ENCODE measurements at regions not wholly inside any gene's neighbourhood (a gene's known extent, or its start where the extent isn't known, plus 50 kb on each side); places are given as distances from the start of the nearest gene placed in this dataset.

DNA sequence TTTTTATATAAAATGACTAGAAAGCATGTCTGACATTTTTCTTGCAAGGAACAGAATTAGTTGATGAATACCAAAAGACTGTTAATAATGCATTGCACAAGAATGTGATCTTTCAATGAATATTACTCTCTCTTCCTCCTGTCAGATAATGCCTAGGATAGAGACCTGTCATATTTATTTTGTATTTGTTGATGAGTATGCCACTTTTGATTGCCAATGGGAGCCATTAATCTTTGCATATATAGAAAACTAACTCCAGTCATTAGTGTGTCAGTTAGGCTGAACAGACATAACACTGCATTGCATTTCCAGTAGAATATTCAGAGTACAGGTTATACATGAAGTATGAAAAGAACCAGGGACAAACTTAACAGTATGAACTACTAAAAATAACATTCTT is 1125.3 kb downstream of the LRFN5 start:
- no peak for DNase-seq
- Histone ChIP-seq H3K27me3 (ENCODE audit: control insufficient read depth, insufficient read depth, low read length) (no peaks in the 10 kb centered on the region), H3K4me1 (ENCODE audit: control insufficient read depth, insufficient read depth, low read length) (no peaks in the 10 kb centered on the region), H3K4me3 (ENCODE audit: low read length) (no peak overlapping the region), H3K36me3 (ENCODE audit: control insufficient read depth, insufficient read depth, low read length) (no peaks in the 10 kb centered on the region), H3K9me3 (ENCODE audit: control insufficient read depth, low read depth, low read length) (no peaks in the 10 kb centered on the region), H3K27ac (ENCODE audit: low read length) (no peak overlapping the region)

DNA sequence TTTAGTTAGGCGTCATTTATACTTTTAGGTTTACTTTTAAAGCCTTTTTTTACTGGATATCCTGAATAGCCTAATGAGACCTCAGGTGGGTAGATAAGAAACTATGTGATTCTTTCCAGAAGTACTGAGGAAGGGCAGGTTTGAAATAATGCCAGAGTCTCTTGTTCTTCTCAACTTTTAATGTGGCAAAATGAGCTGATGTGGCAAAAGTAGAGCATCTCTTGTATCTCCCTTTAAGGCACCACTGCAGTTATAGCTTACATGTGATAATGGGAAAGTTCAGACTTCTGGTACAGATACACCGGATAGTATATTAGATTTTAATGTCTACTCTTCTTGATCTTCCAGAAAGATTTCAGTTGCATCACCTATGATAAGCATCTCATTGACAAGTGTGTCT is 1124.8 kb downstream of the LRFN5 start:
- Histone ChIP-seq H3K36me3 (ENCODE audit: control insufficient read depth, insufficient read depth, low read length) (no peaks in the 10 kb centered on the region), H3K4me1 (ENCODE audit: control insufficient read depth, insufficient read depth, low read length) (no peaks in the 10 kb centered on the region), H3K4me3 (ENCODE audit: low read length) (no peak overlapping the region), H3K27me3 (ENCODE audit: control insufficient read depth, insufficient read depth, low read length) (no peaks in the 10 kb centered on the region), H3K27ac (ENCODE audit: low read length) (no peak overlapping the region), H3K9me3 (ENCODE audit: control insufficient read depth, low read depth, low read length) (no peaks in the 10 kb centered on the region)
- no peak for DNase-seq
- no CpG with 5 or more reads among the region's 2 CpGs for WGBS (ENCODE audit: insufficient coverage, low lambda C conversion rate)

DNA sequence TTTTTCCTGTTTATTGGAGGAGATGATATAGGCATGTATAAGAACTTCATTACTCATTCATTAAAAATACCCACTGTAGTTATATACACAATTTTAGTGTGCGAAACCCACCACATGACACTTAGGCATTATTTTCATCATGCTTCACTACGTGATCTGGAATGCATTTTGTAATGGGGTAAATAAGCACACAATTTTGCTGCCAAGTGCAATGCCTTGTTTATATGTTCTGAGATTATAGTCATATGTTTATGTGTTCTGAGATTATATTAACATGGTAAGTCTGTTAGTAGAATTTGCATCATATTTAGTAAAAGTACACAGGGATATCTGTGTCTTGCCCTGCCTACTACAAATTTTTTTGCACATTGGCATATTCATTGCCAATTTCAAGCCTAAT is 1123.0 kb downstream of the LRFN5 start:
- no peak overlapping the region for H3K27ac ChIP-seq (ENCODE audit: low read length)
- no CpG with 5 or more reads among the region's 2 CpGs for WGBS (ENCODE audit: insufficient coverage, low lambda C conversion rate)
- no peaks in the 10 kb centered on the region for H3K27me3 ChIP-seq (ENCODE audit: control insufficient read depth, insufficient read depth, low read length)
- DNase-seq: no peak
- H3K36me3 ChIP-seq (ENCODE audit: control insufficient read depth, insufficient read depth, low read length): no peaks in the 10 kb centered on the region
- no peaks in the 10 kb centered on the region for H3K9me3 ChIP-seq (ENCODE audit: control insufficient read depth, low read depth, low read length)
- no peaks in the 10 kb centered on the region for H3K4me1 ChIP-seq (ENCODE audit: control insufficient read depth, insufficient read depth, low read length)
- no peak overlapping the region for H3K4me3 ChIP-seq (ENCODE audit: low read length)

DNA sequence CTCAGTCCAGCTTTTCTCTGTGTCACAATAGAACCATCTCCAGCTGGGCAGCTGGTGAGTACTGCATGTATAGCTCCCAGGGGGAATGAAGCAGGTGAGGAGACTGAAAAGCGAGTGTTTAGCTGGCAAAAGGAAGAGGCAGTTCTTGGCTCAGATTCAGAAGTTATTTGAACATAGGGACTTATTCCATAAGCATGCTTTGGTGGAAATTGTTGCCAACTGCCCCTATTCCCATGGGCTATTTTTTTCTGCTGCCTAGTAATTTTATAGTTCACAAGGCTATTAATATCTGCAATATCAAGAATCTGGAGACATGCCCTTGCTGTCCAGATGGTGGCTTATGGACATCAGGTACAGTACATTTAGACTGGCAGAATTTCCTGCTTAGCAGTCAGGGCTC is 1112.7 kb downstream of the LRFN5 start:
- H3K4me3 ChIP-seq (ENCODE audit: low read length): no peak overlapping the region
- no peaks in the 10 kb centered on the region for H3K27me3 ChIP-seq (ENCODE audit: control insufficient read depth, insufficient read depth, low read length)
- H3K9me3 ChIP-seq (ENCODE audit: control insufficient read depth, low read depth, low read length): no peaks in the 10 kb centered on the region
- no peak overlapping the region for H3K27ac ChIP-seq (ENCODE audit: low read length)
- no CpG with 5 or more reads among the region's 1 CpG for WGBS (ENCODE audit: insufficient coverage, low lambda C conversion rate)
- no peak for DNase-seq
- H3K4me1 ChIP-seq (ENCODE audit: control insufficient read depth, insufficient read depth, low read length): no peaks in the 10 kb centered on the region
- no peaks in the 10 kb centered on the region for H3K36me3 ChIP-seq (ENCODE audit: control insufficient read depth, insufficient read depth, low read length)

DNA sequence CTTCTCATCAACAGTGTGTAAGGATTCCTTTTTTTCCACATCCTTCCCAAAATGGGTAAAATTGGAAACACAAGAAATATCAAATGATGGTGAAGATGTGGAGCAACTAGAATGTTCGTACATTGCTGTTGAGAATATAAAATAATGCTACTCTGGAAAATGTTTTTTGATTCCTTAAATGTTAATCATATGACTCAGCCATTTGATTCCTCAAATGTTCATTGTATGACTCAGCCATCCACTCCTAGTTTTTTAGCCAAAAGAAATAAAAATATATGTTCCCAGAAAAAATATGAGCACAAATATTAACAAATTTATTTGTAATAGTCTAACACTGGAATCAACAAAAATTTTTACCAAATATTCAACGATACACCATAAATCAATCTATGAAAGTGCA is 1108.6 kb downstream of the LRFN5 start:
- WGBS (ENCODE audit: insufficient coverage, low lambda C conversion rate): 65% methylated on average over 2 of the region's 2 CpGs
- Histone ChIP-seq H3K36me3 (ENCODE audit: control insufficient read depth, insufficient read depth, low read length) (no peaks in the 10 kb centered on the region), H3K4me1 (ENCODE audit: control insufficient read depth, insufficient read depth, low read length) (no peaks in the 10 kb centered on the region), H3K27ac (ENCODE audit: low read length) (no peak overlapping the region), H3K4me3 (ENCODE audit: low read length) (no peak overlapping the region), H3K9me3 (ENCODE audit: control insufficient read depth, low read depth, low read length) (no peaks in the 10 kb centered on the region), H3K27me3 (ENCODE audit: control insufficient read depth, insufficient read depth, low read length) (no peaks in the 10 kb centered on the region)
- DNase-seq: no peak

DNA sequence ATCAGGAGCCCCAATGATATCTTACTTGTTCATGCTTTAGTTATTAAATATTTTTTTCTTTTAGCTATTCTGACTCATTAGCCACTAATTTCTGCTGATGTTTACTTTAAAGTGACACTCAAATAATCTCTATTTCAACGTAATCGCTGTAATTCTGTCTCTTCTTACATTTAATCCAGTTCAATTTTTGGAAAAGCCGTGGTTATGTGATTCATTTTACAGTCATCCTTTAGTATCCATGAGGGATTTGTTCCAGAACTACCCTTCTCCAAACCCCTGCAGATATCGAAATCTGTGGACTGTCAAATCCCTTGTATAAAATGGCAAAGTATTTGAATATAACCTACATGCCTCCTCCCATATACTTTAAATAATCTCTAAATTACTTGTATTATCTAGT is 1103.4 kb downstream of the LRFN5 start:
- DNase-seq: no peak
- Histone ChIP-seq H3K36me3 (ENCODE audit: control insufficient read depth, insufficient read depth, low read length) (no peaks in the 10 kb centered on the region), H3K4me3 (ENCODE audit: low read length) (no peak overlapping the region), H3K27ac (ENCODE audit: low read length) (no peak overlapping the region), H3K27me3 (ENCODE audit: control insufficient read depth, insufficient read depth, low read length) (no peaks in the 10 kb centered on the region), H3K9me3 (ENCODE audit: control insufficient read depth, low read depth, low read length) (no peaks in the 10 kb centered on the region), H3K4me1 (ENCODE audit: control insufficient read depth, insufficient read depth, low read length) (no peaks in the 10 kb centered on the region)
- WGBS (ENCODE audit: insufficient coverage, low lambda C conversion rate): 81% methylated on average over 3 of the region's 4 CpGs

DNA sequence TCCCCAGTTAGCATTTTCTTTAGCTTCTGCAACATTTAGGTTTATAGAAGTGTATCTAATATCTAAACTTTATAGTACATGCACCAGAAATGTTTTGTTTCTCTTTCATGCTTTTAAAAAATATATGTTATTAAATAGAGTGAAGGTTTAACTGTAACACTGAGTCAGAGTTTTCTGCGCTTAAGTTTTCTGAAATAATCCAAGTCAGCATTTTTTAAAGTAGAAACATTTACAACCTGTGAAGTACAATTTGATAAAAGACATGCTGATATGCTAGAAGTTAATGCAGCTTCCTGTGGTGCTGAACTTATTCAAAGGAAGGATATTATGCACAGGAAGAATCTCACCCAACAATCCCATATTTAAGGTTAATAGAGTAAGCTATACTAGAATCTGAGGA is 1096.8 kb downstream of the LRFN5 start:
- H3K36me3 ChIP-seq (ENCODE audit: control insufficient read depth, insufficient read depth, low read length): no peaks in the 10 kb centered on the region
- H3K27me3 ChIP-seq (ENCODE audit: control insufficient read depth, insufficient read depth, low read length): no peaks in the 10 kb centered on the region
- H3K27ac ChIP-seq (ENCODE audit: low read length): no peak overlapping the region
- H3K4me1 ChIP-seq (ENCODE audit: control insufficient read depth, insufficient read depth, low read length): no peaks in the 10 kb centered on the region
- H3K9me3 ChIP-seq (ENCODE audit: control insufficient read depth, low read depth, low read length): no peaks in the 10 kb centered on the region
- WGBS (ENCODE audit: insufficient coverage, low lambda C conversion rate): 100% methylated on average over 1 of the region's 1 CpG
- H3K4me3 ChIP-seq (ENCODE audit: low read length): no peak overlapping the region
- DNase-seq: no peak

DNA sequence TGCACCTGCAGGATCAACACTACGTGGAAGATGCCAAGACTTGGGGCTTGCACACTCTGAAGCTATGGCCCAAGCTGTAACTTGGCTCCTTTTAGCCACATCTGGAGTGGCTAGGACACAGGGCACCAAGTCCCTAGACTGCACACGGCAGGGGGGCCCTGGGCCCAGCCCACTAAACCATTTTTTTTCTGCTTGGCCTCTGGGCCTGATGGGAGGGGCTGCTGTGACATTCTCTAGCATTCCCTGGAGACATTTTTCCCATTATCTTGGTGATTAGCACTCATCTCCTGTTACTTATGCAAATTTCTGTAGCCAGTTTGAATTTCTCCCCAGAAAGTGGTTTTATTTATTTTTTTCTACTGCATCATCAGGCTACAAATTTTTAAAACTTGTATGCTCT is 1080.7 kb downstream of the LRFN5 start:
- DNase-seq: no peak
- no peaks in the 10 kb centered on the region for H3K36me3 ChIP-seq (ENCODE audit: control insufficient read depth, insufficient read depth, low read length)
- H3K4me3 ChIP-seq (ENCODE audit: low read length): no peak overlapping the region
- H3K27ac ChIP-seq (ENCODE audit: low read length): no peak overlapping the region
- no peaks in the 10 kb centered on the region for H3K27me3 ChIP-seq (ENCODE audit: control insufficient read depth, insufficient read depth, low read length)
- no CpG with 5 or more reads among the region's 2 CpGs for WGBS (ENCODE audit: insufficient coverage, low lambda C conversion rate)
- no peaks in the 10 kb centered on the region for H3K9me3 ChIP-seq (ENCODE audit: control insufficient read depth, low read depth, low read length)
- H3K4me1 ChIP-seq (ENCODE audit: control insufficient read depth, insufficient read depth, low read length): no peaks in the 10 kb centered on the region

DNA sequence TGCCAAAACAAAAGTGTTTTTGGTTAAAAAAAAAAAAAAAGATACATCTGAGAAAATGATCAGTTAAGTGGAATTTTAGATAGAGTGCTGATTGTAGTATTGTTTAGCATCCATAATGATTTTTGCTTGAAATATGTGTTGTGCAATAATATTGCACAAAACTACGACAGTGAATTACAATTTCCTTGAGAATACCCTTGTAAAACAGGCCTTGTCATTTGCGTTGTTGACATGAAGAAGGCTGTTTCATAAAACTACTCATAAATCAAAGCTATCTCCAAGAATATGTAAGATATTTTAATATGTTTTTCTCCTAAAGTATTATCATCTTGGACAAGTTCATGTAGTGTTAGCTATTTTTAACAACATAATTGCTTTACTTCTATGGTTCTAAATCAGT is 1077.0 kb downstream of the LRFN5 start:
- H3K27me3 ChIP-seq (ENCODE audit: control insufficient read depth, insufficient read depth, low read length): no peaks in the 10 kb centered on the region
- H3K36me3 ChIP-seq (ENCODE audit: control insufficient read depth, insufficient read depth, low read length): no peaks in the 10 kb centered on the region
- H3K9me3 ChIP-seq (ENCODE audit: control insufficient read depth, low read depth, low read length): no peaks in the 10 kb centered on the region
- no peak overlapping the region for H3K4me3 ChIP-seq (ENCODE audit: low read length)
- H3K27ac ChIP-seq (ENCODE audit: low read length): no peak overlapping the region
- WGBS (ENCODE audit: insufficient coverage, low lambda C conversion rate): no CpG with 5 or more reads among the region's 2 CpGs
- H3K4me1 ChIP-seq (ENCODE audit: control insufficient read depth, insufficient read depth, low read length): no peaks in the 10 kb centered on the region
- no peak for DNase-seq

DNA sequence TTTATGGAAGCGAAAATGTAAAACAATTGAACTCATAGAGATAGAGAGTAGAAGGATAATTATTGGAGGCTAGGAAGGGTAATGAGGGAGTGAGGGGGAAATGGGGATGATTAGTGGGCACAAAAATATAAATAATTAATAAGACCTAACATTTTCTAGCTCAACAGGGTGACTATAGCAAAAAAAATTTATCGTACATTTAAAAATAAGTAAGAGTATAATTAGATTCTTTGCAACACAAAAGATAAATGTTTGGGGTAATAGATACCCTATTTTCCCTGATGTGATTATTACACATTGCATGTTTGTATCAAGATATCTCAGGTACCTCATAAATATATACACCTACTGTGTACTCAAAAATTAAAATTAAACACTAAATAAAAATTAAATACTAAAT is 1070.0 kb downstream of the LRFN5 start:
- Histone ChIP-seq H3K27ac (ENCODE audit: low read length) (no peak overlapping the region), H3K27me3 (ENCODE audit: control insufficient read depth, insufficient read depth, low read length) (no peaks in the 10 kb centered on the region), H3K36me3 (ENCODE audit: control insufficient read depth, insufficient read depth, low read length) (no peaks in the 10 kb centered on the region), H3K9me3 (ENCODE audit: control insufficient read depth, low read depth, low read length) (no peaks in the 10 kb centered on the region), H3K4me1 (ENCODE audit: control insufficient read depth, insufficient read depth, low read length) (no peaks in the 10 kb centered on the region), H3K4me3 (ENCODE audit: low read length) (no peak overlapping the region)
- no peak for DNase-seq
- 100% methylated on average over 1 of the region's 2 CpGs for WGBS (ENCODE audit: insufficient coverage, low lambda C conversion rate)

DNA sequence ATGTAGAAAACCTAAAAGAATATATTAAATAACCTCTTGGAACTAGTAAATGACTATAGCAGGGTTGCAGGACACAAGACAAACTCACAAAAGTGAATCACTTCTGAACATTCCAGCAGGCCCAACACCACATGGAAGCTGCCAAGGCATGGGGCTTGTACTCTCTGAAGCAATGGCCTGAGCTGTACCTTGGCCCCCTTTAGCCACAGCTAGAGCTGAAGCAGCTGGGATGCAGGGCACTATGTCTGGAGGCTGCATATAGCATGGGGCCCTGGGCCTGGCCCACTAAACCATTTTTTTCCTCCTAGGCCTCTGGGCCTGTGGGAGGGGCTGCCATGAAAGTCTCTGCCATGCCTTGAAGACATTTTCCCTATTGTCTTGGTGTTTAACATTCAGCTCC is 1067.3 kb downstream of the LRFN5 start:
- Histone ChIP-seq H3K27ac (ENCODE audit: low read length) (no peak overlapping the region), H3K4me3 (ENCODE audit: low read length) (no peak overlapping the region), H3K9me3 (ENCODE audit: control insufficient read depth, low read depth, low read length) (no peaks in the 10 kb centered on the region), H3K4me1 (ENCODE audit: control insufficient read depth, insufficient read depth, low read length) (no peaks in the 10 kb centered on the region), H3K36me3 (ENCODE audit: control insufficient read depth, insufficient read depth, low read length) (no peaks in the 10 kb centered on the region), H3K27me3 (ENCODE audit: control insufficient read depth, insufficient read depth, low read length) (no peaks in the 10 kb centered on the region)
- DNase-seq: no peak

DNA sequence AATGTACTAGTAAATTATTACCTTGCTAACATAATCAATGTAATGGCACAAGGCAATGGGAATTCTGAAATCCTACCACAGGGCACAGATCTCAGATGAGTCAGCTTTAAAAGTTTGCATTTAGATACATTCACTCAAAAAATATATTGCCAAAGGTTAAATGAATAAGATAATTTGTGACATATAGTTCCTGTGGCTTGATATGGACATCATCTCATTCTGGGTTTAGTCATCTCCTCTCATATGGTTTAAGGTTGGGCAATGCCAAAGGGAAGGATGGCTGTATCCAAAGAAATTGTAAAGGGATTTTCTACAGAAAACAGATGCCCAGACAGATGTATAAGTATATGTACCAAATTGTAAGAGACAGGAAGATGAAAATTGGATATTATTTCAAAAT is 1065.0 kb downstream of the LRFN5 start:
- H3K27me3 ChIP-seq (ENCODE audit: control insufficient read depth, insufficient read depth, low read length): no peaks in the 10 kb centered on the region
- H3K4me1 ChIP-seq (ENCODE audit: control insufficient read depth, insufficient read depth, low read length): no peaks in the 10 kb centered on the region
- no peaks in the 10 kb centered on the region for H3K36me3 ChIP-seq (ENCODE audit: control insufficient read depth, insufficient read depth, low read length)
- no peak overlapping the region for H3K4me3 ChIP-seq (ENCODE audit: low read length)
- no peaks in the 10 kb centered on the region for H3K9me3 ChIP-seq (ENCODE audit: control insufficient read depth, low read depth, low read length)
- H3K27ac ChIP-seq (ENCODE audit: low read length): no peak overlapping the region
- no peak for DNase-seq

Measured in large intestine (tissue), 3 donors.